Mesenchymal stem cell (in vitro differentiated cells and primary cell): ENCODE measurements at regions not wholly inside any gene's neighbourhood (a gene's known extent, or its start where the extent isn't known, plus 50 kb on each side); places are given as distances from the start of the nearest gene placed in this dataset.

ENCODE experiments used
- DNase-seq: peaks from one replicate; pipeline ENCODE4 v3.0.0-alpha.2; 2013
- H2AFZ ChIP-seq: one replicate; pipeline ENCODE4 v1.6.1; 2013; ENCODE audit warnings: low read depth, mild to moderate bottlenecking, control low read depth, inconsistent platforms, low read length, moderate library complexity
- H2AK5ac ChIP-seq: 2 replicates; pipeline ENCODE4 v1.6.1; 2013; ENCODE audit warnings: low read length, moderate library complexity, mild to moderate bottlenecking, inconsistent platforms; ENCODE audit not compliant: severe bottlenecking
- H2BK120ac ChIP-seq: one replicate; pipeline ENCODE4 v1.6.1; 2013; ENCODE audit warnings: low read depth, mild to moderate bottlenecking, inconsistent platforms, low read length, moderate library complexity
- H2BK12ac ChIP-seq, 2 experiments: one replicate each; pipeline ENCODE4 v1.6.1; 2013; ENCODE audit warnings: inconsistent platforms in 2 of 2, low read length in 2 of 2, mild to moderate bottlenecking in 2 of 2, moderate library complexity in 2 of 2, control low read depth in 1 of 2
- H2BK15ac ChIP-seq: one replicate; pipeline ENCODE4 v1.6.1; 2013; ENCODE audit warnings: mild to moderate bottlenecking, low read depth, inconsistent platforms; ENCODE audit not compliant: poor library complexity, severe bottlenecking
- H2BK5ac ChIP-seq: 2 replicates; pipeline ENCODE4 v1.6.1; 2013; ENCODE audit warnings: low read depth, mild to moderate bottlenecking, low read length, control low read depth, inconsistent platforms; ENCODE audit not compliant: poor library complexity, severe bottlenecking
- H3K14ac ChIP-seq, 2 experiments: one replicate each; pipeline ENCODE4 v1.6.1; 2013; ENCODE audit warnings: inconsistent platforms in 2 of 2, low read length in 2 of 2, control low read depth in 1 of 2, mild to moderate bottlenecking in 1 of 2, moderate library complexity in 1 of 2
- H3K18ac ChIP-seq, 2 experiments: one replicate each; pipeline ENCODE4 v1.6.1; 2013; ENCODE audit warnings: inconsistent platforms in 2 of 2, low read length in 2 of 2, control low read depth in 1 of 2, low read depth in 1 of 2, mild to moderate bottlenecking in 1 of 2
- H3K23ac ChIP-seq, 2 experiments: one replicate each; pipeline ENCODE4 v1.6.1; 2013; ENCODE audit warnings: inconsistent platforms in 2 of 2, low read length in 2 of 2, mild to moderate bottlenecking in 2 of 2, moderate library complexity in 2 of 2, control low read depth in 1 of 2
- H3K27ac ChIP-seq: 2 replicates; pipeline ENCODE4 v1.5.1; 2013; ENCODE audit warnings: mild to moderate bottlenecking, moderate library complexity, low read length, control low read depth, inconsistent platforms; ENCODE audit not compliant: poor library complexity, severe bottlenecking
- H3K27me3 ChIP-seq, 2 experiments: 2 replicates each; pipeline versions ENCODE4 v1.6.1 to v1.7.0; 2013; ENCODE audit warnings: low read length in 2 of 2, mild to moderate bottlenecking in 2 of 2, moderate library complexity in 2 of 2, control low read depth in 1 of 2, inconsistent platforms in 1 of 2; ENCODE audit not compliant: control insufficient read depth in 1 of 2, insufficient read depth in 1 of 2
- H3K36me3 ChIP-seq, 2 experiments: 2 replicates each; pipeline versions ENCODE4 v1.6.1 to v1.7.0; 2013; ENCODE audit warnings: low read length in 2 of 2, control low read depth in 1 of 2, inconsistent platforms in 1 of 2, low read depth in 1 of 2, mild to moderate bottlenecking in 1 of 2; ENCODE audit not compliant: insufficient read depth in 2 of 2, control insufficient read depth in 1 of 2
- H3K4ac ChIP-seq, 2 experiments: one replicate each; pipeline ENCODE4 v1.6.1; 2013; ENCODE audit warnings: inconsistent platforms in 2 of 2, low read length in 2 of 2, mild to moderate bottlenecking in 2 of 2, moderate library complexity in 2 of 2, control low read depth in 1 of 2, low read depth in 1 of 2
- H3K4me1 ChIP-seq: 2 replicates; pipeline ENCODE4 v1.6.1; 2013; ENCODE audit warnings: low read depth, low read length, control low read depth; ENCODE audit not compliant: control insufficient read depth, insufficient read depth
- H3K4me2 ChIP-seq: 2 replicates; pipeline ENCODE4 v1.6.1; 2013; ENCODE audit warnings: low read length, mild to moderate bottlenecking, inconsistent platforms; ENCODE audit not compliant: poor library complexity, severe bottlenecking
- H3K4me3 ChIP-seq, 2 experiments: 2 replicates each; pipeline versions ENCODE4 v1.5.1 to v1.7.0; 2013; ENCODE audit warnings: low read length in 2 of 2, mild to moderate bottlenecking in 2 of 2, control low read depth in 1 of 2, low read depth in 1 of 2; ENCODE audit not compliant: insufficient read depth in 1 of 2
- H3K79me1 ChIP-seq: replicated peaks from 2 replicates; pipeline ENCODE4 v1.6.1; 2013; ENCODE audit warnings: mild to moderate bottlenecking, control low read depth, low read length, inconsistent platforms; ENCODE audit not compliant: poor library complexity, severe bottlenecking
- H3K9ac ChIP-seq: 2 replicates; pipeline ENCODE4 v1.7.0; 2013; ENCODE audit warnings: mild to moderate bottlenecking, low read length, moderate library complexity
- H3K9me3 ChIP-seq: 2 replicates; pipeline ENCODE4 v1.7.0; 2013; ENCODE audit warnings: mild to moderate bottlenecking, low read length; ENCODE audit not compliant: control insufficient read depth
- H4K8ac ChIP-seq: one replicate; pipeline ENCODE4 v1.6.1; 2013; ENCODE audit warnings: inconsistent platforms, mild to moderate bottlenecking, low read length, moderate library complexity
- H4K91ac ChIP-seq: one replicate; pipeline ENCODE4 v1.6.1; 2013; ENCODE audit warnings: mild to moderate bottlenecking, low read length, inconsistent platforms
- WGBS: methylation state at CpG from one replicate; pipeline ENCODE4 v1.1.7; 2013; ENCODE audit warnings: mixed read lengths; 5-methylcytosine and 5-hydroxymethylcytosine counted together

DNA sequence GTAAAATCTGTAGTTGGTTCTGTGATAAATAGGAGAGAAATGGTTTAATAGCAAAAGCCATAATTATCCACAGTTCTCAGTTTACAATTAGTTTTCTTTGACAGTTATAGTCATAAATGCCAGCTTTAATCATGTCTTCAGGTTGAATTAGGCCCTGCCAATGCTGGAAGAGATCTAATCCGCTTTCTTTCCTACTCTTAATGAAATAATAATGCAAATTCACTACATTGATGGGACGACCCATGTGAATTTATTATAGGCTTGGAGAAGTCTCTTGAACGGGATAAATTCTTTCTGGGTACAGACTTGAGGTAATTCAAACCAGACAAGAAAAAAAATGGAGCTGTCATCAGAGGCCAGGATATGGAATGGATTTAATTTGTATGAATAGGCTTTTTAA is 950.4 kb downstream of the EFNA5 start:
- Histone ChIP-seq H2BK5ac (no peak overlapping the region), H3K9ac (no peak overlapping the region), H3K27me3 (no peaks in the 10 kb centered on the region), H3K23ac (no peak overlapping the region), H4K8ac (no peak overlapping the region), H3K4me3 (no peak overlapping the region), H3K4me2 (no peak overlapping the region), H3K18ac (no peak overlapping the region), H2BK12ac (no peak overlapping the region), H2BK15ac (no peak overlapping the region), H2BK120ac (no peak overlapping the region), H2AK5ac (no peak overlapping the region), H3K14ac (no peak overlapping the region), H4K91ac (no peak overlapping the region), H3K79me1 (no peaks in the 10 kb centered on the region), H2AFZ (no peak overlapping the region), H3K4me1 (no peaks in the 10 kb centered on the region), H3K9me3 (peaks cover 3% of the 10 kb centered on the region), H3K4ac (no peak overlapping the region), H3K27ac (no peak overlapping the region), H3K36me3 (no peaks in the 10 kb centered on the region)
- DNase-seq, result no peak
- 96% methylated on average over 2 of the region's 3 CpGs for WGBS

DNA sequence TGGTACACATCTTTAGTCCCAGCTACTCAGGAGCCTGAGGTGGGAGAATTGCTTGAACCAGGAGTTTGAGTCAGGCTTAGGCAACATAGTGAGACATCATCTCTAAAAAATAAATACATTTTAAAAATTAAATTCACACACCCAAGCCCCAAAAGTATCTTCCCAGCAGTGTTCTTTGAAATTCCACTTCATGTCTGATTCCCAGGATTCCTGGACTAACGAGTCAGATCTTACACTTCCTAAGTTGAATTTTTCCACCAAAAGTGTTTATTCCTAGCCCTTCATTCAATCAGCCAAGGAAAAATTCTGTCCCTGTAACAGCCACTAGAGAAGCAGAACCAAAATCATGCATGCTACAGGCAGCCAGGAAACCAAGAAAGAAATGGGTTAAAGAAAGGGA is 970.9 kb downstream of the EFNA5 start:
- no peak overlapping the region for H2BK15ac ChIP-seq
- H2AK5ac ChIP-seq, result no peak overlapping the region
- no peak overlapping the region for H3K14ac ChIP-seq
- H3K4me1 ChIP-seq, result no peaks in the 10 kb centered on the region
- WGBS, result 65% methylated on average over 1 of the region's 1 CpG
- no peak overlapping the region for H2AFZ ChIP-seq
- no peak overlapping the region for H2BK5ac ChIP-seq
- no peak overlapping the region for H3K18ac ChIP-seq
- H3K36me3 ChIP-seq, result no peaks in the 10 kb centered on the region
- no peak overlapping the region for H3K4ac ChIP-seq
- H3K23ac ChIP-seq, result no peak overlapping the region
- no peaks in the 10 kb centered on the region for H3K27me3 ChIP-seq
- H3K9me3 ChIP-seq, result no peaks in the 10 kb centered on the region
- H4K91ac ChIP-seq, result no peak overlapping the region
- H2BK12ac ChIP-seq, result peak overlapping the region in 1 of 2 experiments; percentile 31
- no peak overlapping the region for H3K4me2 ChIP-seq
- no peak overlapping the region for H2BK120ac ChIP-seq
- no peak overlapping the region for H4K8ac ChIP-seq
- no peak overlapping the region for H3K4me3 ChIP-seq
- no peak overlapping the region for H3K9ac ChIP-seq
- no peak for DNase-seq
- no peak overlapping the region for H3K27ac ChIP-seq
- H3K79me1 ChIP-seq, result no peaks in the 10 kb centered on the region

DNA sequence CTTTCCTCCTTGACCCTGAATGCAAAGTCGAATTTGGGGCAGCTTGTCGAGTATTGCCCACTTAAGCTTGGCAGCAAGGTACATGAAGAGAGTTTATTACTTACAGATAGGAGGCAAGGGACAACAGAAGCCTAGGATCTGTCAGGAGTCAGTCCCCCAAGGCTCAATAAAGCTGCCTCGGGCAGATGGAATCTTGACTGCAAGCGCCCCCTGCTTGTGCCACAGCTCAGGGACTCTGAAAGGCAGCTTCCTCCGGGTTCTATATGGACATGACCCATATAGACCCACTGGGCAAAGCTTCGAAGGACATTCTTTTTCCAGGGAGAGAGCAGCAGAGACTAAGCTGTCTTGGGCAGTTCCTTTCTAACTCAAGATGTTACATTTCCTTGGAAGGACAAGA is 971.5 kb downstream of the EFNA5 start:
- Histone ChIP-seq H2AFZ (no peak overlapping the region), H2BK12ac (no peak overlapping the region), H3K27ac (no peak overlapping the region), H3K23ac (no peak overlapping the region), H3K79me1 (no peaks in the 10 kb centered on the region), H2BK15ac (no peak overlapping the region), H2BK120ac (no peak overlapping the region), H3K4ac (no peak overlapping the region), H4K8ac (no peak overlapping the region), H3K9me3 (no peaks in the 10 kb centered on the region), H3K36me3 (no peaks in the 10 kb centered on the region), H3K27me3 (no peaks in the 10 kb centered on the region), H2BK5ac (peak overlapping the region; percentile 5), H3K14ac (no peak overlapping the region), H3K4me2 (no peak overlapping the region), H3K9ac (no peak overlapping the region), H2AK5ac (no peak overlapping the region), H3K4me1 (no peaks in the 10 kb centered on the region), H3K18ac (no peak overlapping the region), H3K4me3 (no peak overlapping the region), H4K91ac (no peak overlapping the region)
- DNase-seq, result no peak
- WGBS, result 72% methylated on average over 6 of the region's 6 CpGs

DNA sequence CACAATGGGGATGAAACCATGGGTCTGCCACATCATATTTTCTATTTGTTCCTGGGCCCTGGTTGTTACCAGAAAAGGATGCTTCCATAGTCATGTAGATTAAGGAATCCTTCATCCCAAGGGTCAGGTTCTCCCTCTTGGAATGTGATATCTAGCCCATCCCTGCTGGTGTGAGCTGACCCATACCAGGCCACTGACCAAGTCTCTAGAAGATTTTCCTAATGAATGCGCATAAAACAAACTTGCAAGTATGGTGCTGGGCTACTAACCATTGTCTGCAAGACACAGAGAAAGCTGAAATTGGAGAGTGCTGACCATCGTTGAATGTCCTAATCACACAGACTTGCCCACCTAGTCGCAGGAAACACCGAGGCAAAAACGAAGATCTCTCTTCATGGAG is 972.6 kb downstream of the EFNA5 start:
- Histone ChIP-seq H2BK12ac (no peak overlapping the region), H3K4me2 (no peak overlapping the region), H2AFZ (no peak overlapping the region), H3K9ac (no peak overlapping the region), H3K36me3 (no peaks in the 10 kb centered on the region), H3K18ac (no peak overlapping the region), H3K79me1 (no peaks in the 10 kb centered on the region), H3K14ac (no peak overlapping the region), H4K8ac (no peak overlapping the region), H3K4me3 (no peak overlapping the region), H4K91ac (no peak overlapping the region), H2AK5ac (no peak overlapping the region), H2BK15ac (no peak overlapping the region), H3K27me3 (no peaks in the 10 kb centered on the region), H2BK120ac (no peak overlapping the region), H2BK5ac (no peak overlapping the region), H3K23ac (no peak overlapping the region), H3K4me1 (no peaks in the 10 kb centered on the region), H3K9me3 (no peaks in the 10 kb centered on the region), H3K27ac (no peak overlapping the region), H3K4ac (no peak overlapping the region)
- DNase-seq, result no peak
- 100% methylated on average over 5 of the region's 5 CpGs for WGBS
